ENCODE measurements at regions not wholly inside any gene's neighbourhood (a gene's known extent, or its start where the extent isn't known, plus 50 kb on each side); places are given as distances from the start of the nearest gene placed in this dataset.

GRCh38 chr12:74918291-74918690 lies 291.3 kb downstream of the KCNC2 start:
- DNase-seq (ENCODE audit: low read depth, low spot score): no peak
- no peak overlapping the region for H3K27ac ChIP-seq (ENCODE audit: low read length)
- in situ Hi-C loops (cut with HindIII; ENCODE audit: low pct_unique_long_range_greater_than_20kb, low sequenced_read_pairs) (no loop called here), intact Hi-C loops (cut with micrococcal nuclease; ENCODE audit: unreplicated experiment) (no loop called here)
- H3K4me3 ChIP-seq (ENCODE audit: low read depth in 2 of 2, low read length in 2 of 2): no peak overlapping the region
- ChIA-PET POLR2A (no interaction called here), CTCF (no interaction called here)
- no peaks in the 10 kb centered on the region for H3K36me3 ChIP-seq (ENCODE audit: control insufficient read depth, insufficient read depth, low read length)
- H3K27me3 ChIP-seq (ENCODE audit: control insufficient read depth, insufficient read depth, low read length): no peaks in the 10 kb centered on the region
- ATAC-seq: no peak
- H3K4me1 ChIP-seq (ENCODE audit: control insufficient read depth, insufficient read depth, low read length): no peaks in the 10 kb centered on the region
- no peak for TF ChIP-seq REST (IDR thresholded peaks at IDR 0.05; ENCODE audit: insufficient read depth in 1 of 2, low read depth in 2 of 2, low read length in 1 of 2)
- no peak for TF ChIP-seq SIN3A (IDR thresholded peaks at IDR 0.05; ENCODE audit: borderline replicate concordance, insufficient read depth, low read depth, low read length)
- TF ChIP-seq TCF7L2 (IDR thresholded peaks at IDR 0.05; ENCODE audit: low read depth, low read length): no peak
- no peak for TF ChIP-seq POLR2AphosphoS5 (IDR thresholded peaks at IDR 0.05; ENCODE audit: low read depth, low read length)
- no peak for TF ChIP-seq CTCF (IDR thresholded peaks at IDR 0.05)
- BruUV-seq (replicated peaks): no TSS peak
- no peaks in the 10 kb centered on the region for H3K9me3 ChIP-seq (ENCODE audit: control insufficient read depth, insufficient read depth, low read depth, low read length)

- intact Hi-C loops (cut with micrococcal nuclease; ENCODE audit: unreplicated experiment): no loop called here
- TF ChIP-seq POLR2AphosphoS5 (IDR thresholded peaks at IDR 0.05; ENCODE audit: low read depth, low read length) (no peak), REST (IDR thresholded peaks at IDR 0.05; ENCODE audit: insufficient read depth in 1 of 2, low read depth in 2 of 2, low read length in 1 of 2) (no peak), TCF7L2 (IDR thresholded peaks at IDR 0.05; ENCODE audit: low read depth, low read length) (no peak), SIN3A (IDR thresholded peaks at IDR 0.05; ENCODE audit: borderline replicate concordance, insufficient read depth, low read depth, low read length) (no peak), CTCF (IDR thresholded peaks at IDR 0.05) (no peak)
- ChIA-PET CTCF (no interaction called here), POLR2A (no interaction called here)
- Histone ChIP-seq H3K4me3 (ENCODE audit: low read depth in 2 of 2, low read length in 2 of 2) (no peak overlapping the region), H3K4me1 (ENCODE audit: control insufficient read depth, insufficient read depth, low read length) (no peaks in the 10 kb centered on the region), H3K27ac (ENCODE audit: low read length) (no peak overlapping the region), H3K27me3 (ENCODE audit: control insufficient read depth, insufficient read depth, low read length) (no peaks in the 10 kb centered on the region), H3K9me3 (ENCODE audit: control insufficient read depth, insufficient read depth, low read depth, low read length) (no peaks in the 10 kb centered on the region; the same call in 1 of the 2 replicates), H3K36me3 (ENCODE audit: control insufficient read depth, insufficient read depth, low read length) (no peaks in the 10 kb centered on the region)
- no peak for ATAC-seq
- DNase-seq (ENCODE audit: low read depth, low spot score): no peak
- in situ Hi-C loops (cut with HindIII; ENCODE audit: low pct_unique_long_range_greater_than_20kb, low sequenced_read_pairs): no loop called here
- no TSS peak for BruUV-seq (replicated peaks)
Measured at GRCh38 chr12:74922117-74922516, 287.5 kb downstream of the KCNC2 start.
